D721Med (cell line): ENCODE measurements at regions not wholly inside any gene's neighbourhood (a gene's known extent, or its start where the extent isn't known, plus 50 kb on each side); places are given as distances from the start of the nearest gene placed in this dataset.
"Not testable (repeated sequence)": the region's sequence is repeated elsewhere in the genome, so short reads cannot be mapped to it uniquely, and the experiment has no call there.

Source experiments
- DNase-seq: peaks from one replicate; pipeline ENCODE4 v3.0.0; 2011; ENCODE audit warnings: low spot score; ENCODE audit not compliant: insufficient read length
- FAIRE-seq: peaks from 2 replicates; lab custom pipeline; 2011; peaks lifted over from hg19 to GRCh38; lab: Jason Lieb, UNC
- CTCF ChIP-seq: IDR thresholded peaks from 2 replicates; pipeline ENCODE4 v1.5.1; 2012; ENCODE audit warnings: mild to moderate bottlenecking, control low read depth; ENCODE audit not compliant: insufficient read depth; ENCODE audit errors: missing control alignments

- not testable (repeated sequence) for FAIRE-seq
These were observed 313.0 kb upstream of the ZNF337 start for GRCh38 chr20:26009402-26010223.

GRCh38 chr20:26008026-26008425 is 311.4 kb upstream of the ZNF337 start:
- not testable (repeated sequence) for FAIRE-seq, DNase-seq

More at GRCh38 chr20:26009402-26010223, 313.0 kb upstream of the ZNF337 start:
- DNase-seq: not testable (repeated sequence)

GRCh38 chr20:26006164-26006563 is 309.5 kb upstream of the ZNF337 start:
- FAIRE-seq, DNase-seq: not testable (repeated sequence)

GRCh38 chr20:26003959-26004358 is 307.3 kb upstream of the ZNF337 start:
- not testable (repeated sequence) for DNase-seq

GRCh38 chr20:25997367-25998038 is 300.9 kb upstream of the ZNF337 start:
- not testable (repeated sequence) for DNase-seq, FAIRE-seq

More at GRCh38 chr20:26003959-26004358, 307.3 kb upstream of the ZNF337 start:
- FAIRE-seq: not testable (repeated sequence)

GRCh38 chr20:25992146-25992545 is 295.5 kb upstream of the ZNF337 start:
- FAIRE-seq (no peak), DNase-seq (no peak)
- no peak for TF ChIP-seq CTCF

- no peak for TF ChIP-seq CTCF
- FAIRE-seq: no peak
- DNase-seq: no peak
These were observed 295.1 kb upstream of the ZNF337 start for GRCh38 chr20:25991756-25992130.

- FAIRE-seq (no peak), DNase-seq (no peak)
- TF ChIP-seq CTCF: no peak
These were observed 294.6 kb upstream of the ZNF337 start for GRCh38 chr20:25991051-25991755.

- DNase-seq: not testable (repeated sequence)
These were observed 293.0 kb upstream of the ZNF337 start for GRCh38 chr20:25989686-25990085.

GRCh38 chr20:25989196-25989595 is 292.5 kb upstream of the ZNF337 start:
- DNase-seq: no peak
- no peak for TF ChIP-seq CTCF
- FAIRE-seq: no peak

More at GRCh38 chr20:25989686-25990085, 293.0 kb upstream of the ZNF337 start:
- FAIRE-seq: not testable (repeated sequence)

GRCh38 chr20:25987928-25988560 is 291.4 kb upstream of the ZNF337 start:
- DNase-seq, FAIRE-seq: not testable (repeated sequence)
